ENCODE measurements at regions not wholly inside any gene's neighbourhood (a gene's known extent, or its start where the extent isn't known, plus 50 kb on each side); places are given as distances from the start of the nearest gene placed in this dataset.
"Not testable (repeated sequence)": the region's sequence is repeated elsewhere in the genome, so short reads cannot be mapped to it uniquely, and the experiment has no call there.

DNA sequence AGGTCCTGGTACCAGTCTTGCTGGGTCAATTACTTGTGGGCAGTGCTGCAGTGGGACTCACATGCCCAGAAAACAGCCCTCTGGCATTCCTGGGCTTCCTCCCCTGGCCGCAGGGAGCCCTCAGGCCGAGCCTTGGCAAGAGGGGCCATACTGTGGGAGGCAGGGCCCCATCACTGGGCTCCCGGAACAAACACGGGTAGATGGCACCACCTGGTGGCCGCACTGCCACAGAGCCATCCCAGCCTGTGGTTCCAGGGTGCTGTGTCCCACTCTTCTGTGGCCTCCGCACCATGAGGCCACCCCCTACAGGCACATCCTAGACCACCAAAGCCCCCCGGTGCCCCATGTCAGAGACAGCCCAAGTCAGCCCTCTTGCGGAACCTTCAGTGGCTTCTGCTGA is 123.3 kb upstream of the ZSCAN2 start:
- H3K4me3 ChIP-seq (ENCODE audit: low read depth, low read length); DNase-seq (ENCODE audit: low read depth): not testable (repeated sequence)

- H3K4me3 ChIP-seq (ENCODE audit: low read depth, low read length): not testable (repeated sequence)
Observed at GRCh38 chr15:84480174-84480681, 120.6 kb upstream of the ZSCAN2 start.

DNA sequence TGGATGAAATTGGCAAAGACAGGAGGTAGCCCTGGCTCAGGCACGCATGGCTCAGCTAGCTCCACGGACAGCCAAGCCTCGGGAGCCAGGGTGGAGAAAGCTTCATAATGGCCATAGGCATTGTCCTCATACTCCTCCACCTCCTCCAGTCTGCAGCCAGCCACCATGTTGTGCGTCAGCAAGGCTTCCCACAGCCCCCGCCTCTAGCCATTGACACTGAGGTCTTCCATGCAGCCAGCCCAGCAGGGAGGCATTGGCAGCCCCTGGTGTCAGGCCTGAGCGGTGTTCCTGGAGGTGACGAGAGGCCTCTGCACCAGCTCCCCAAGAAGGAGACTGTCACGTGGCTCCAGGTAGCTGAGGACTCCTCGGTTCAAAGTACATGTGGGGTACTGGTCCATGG is 117.0 kb upstream of the ZSCAN2 start:
- not testable (repeated sequence) for DNase-seq (ENCODE audit: low read depth); H3K4me3 ChIP-seq (ENCODE audit: low read depth, low read length)

More at GRCh38 chr15:84480174-84480681, 120.6 kb upstream of the ZSCAN2 start:
- DNase-seq (ENCODE audit: low read depth): not testable (repeated sequence)

- not testable (repeated sequence) for DNase-seq (ENCODE audit: low read depth)
- H3K4me3 ChIP-seq (ENCODE audit: low read depth, low read length): peak overlapping the region; percentile 35
Observed at GRCh38 chr15:84500165-84500889, 100.5 kb upstream of the ZSCAN2 start.

DNA sequence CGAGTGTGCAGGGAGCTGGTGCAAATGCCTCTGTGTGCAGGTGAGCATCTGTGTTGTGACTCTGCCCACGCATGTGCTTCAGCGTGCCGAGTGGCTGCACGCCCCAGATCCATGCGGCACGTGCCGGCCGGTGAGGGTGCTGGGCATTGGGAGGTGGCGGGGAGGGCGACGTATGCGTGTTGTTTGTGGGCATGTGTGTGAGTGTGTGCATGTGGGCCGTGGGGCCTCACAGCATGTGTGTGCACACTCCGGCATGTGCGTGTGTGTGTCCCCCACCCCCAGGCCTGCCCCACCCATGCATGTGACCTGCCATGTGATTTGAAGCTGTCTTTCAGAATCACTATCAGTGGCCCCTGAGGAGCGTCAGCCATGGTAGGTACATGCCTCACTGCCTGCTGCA is 97.7 kb upstream of the ZSCAN2 start:
- not testable (repeated sequence) for H3K4me3 ChIP-seq (ENCODE audit: low read depth, low read length); DNase-seq (ENCODE audit: low read depth)

- not testable (repeated sequence) for H3K4me3 ChIP-seq (ENCODE audit: low read depth, low read length); DNase-seq (ENCODE audit: low read depth)
Observed at GRCh38 chr15:84505552-84505951, 95.3 kb upstream of the ZSCAN2 start.

DNA sequence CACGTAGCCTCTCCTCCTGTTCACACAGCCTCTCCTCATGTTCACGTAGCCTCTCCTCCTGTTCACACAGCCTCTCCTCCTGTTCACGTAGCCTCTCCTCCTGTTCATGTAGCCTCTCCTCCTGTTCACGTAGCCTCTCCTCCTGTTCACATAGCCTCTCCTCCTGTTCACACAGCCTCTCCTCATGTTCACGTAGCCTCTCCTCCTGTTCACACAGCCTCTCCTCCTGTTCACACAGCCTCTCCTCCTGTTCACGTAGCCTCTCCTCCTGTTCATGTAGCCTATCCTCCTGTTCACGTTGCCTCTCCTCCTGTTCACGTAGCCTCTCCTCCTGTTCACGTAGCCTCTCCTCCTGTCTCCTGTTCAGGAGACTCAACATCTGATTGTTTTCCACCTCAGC is 88.5 kb upstream of the ZSCAN2 start:
- H3K4me3 ChIP-seq (ENCODE audit: low read depth, low read length): not testable (repeated sequence)

GRCh38 chr15:84516773-84517172 is 84.0 kb upstream of the ZSCAN2 start:
- DNase-seq (ENCODE audit: low read depth); H3K4me3 ChIP-seq (ENCODE audit: low read depth, low read length): not testable (repeated sequence)

More for the DNA sequence above, 88.5 kb upstream of the ZSCAN2 start:
- DNase-seq (ENCODE audit: low read depth): not testable (repeated sequence)

GRCh38 chr15:84525491-84526344 is 75.1 kb upstream of the ZSCAN2 start:
- not testable (repeated sequence) for DNase-seq (ENCODE audit: low read depth); H3K4me3 ChIP-seq (ENCODE audit: low read depth, low read length)

DNA sequence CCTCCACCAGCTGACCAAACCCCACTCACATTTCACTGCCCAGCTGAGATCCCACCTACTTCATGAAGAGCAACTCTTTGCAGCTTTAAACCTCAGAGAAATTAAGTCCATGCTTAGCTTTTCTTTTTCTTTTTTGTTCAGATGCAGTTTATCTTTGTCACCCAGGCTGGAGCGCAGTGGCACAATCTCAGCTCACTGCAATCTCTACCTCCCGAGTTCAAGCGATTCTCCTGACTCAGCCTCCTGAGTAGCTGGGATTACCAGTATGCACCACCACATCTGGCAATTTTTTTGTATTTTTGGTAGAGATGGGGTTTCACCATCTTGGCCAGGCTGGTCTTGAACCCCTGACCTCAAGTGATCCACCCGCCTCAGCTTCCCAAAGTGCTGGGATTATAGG is 70.1 kb upstream of the ZSCAN2 start:
- H3K4me3 ChIP-seq (ENCODE audit: low read depth, low read length); DNase-seq (ENCODE audit: low read depth): not testable (repeated sequence)

DNA sequence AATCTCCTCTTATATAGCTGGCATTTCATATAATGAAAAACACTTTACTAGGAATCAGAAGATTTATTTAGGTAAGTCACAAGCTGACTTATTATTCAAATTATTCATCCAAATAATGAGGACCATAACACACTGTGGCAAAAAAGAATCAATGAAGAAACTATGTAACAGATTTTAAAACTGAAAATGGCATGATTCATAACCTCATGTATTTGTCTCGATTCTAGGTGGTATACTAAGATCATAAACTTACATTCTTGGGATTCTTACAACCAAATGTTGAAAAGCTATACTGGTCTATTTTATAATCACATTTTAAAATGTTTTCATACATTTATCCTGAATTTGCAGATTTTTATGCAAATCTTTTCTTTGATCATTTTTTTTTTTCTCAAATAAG is 69.6 kb upstream of the ZSCAN2 start:
- H3K4me3 ChIP-seq (ENCODE audit: low read depth, low read length): not testable (repeated sequence)

DNA sequence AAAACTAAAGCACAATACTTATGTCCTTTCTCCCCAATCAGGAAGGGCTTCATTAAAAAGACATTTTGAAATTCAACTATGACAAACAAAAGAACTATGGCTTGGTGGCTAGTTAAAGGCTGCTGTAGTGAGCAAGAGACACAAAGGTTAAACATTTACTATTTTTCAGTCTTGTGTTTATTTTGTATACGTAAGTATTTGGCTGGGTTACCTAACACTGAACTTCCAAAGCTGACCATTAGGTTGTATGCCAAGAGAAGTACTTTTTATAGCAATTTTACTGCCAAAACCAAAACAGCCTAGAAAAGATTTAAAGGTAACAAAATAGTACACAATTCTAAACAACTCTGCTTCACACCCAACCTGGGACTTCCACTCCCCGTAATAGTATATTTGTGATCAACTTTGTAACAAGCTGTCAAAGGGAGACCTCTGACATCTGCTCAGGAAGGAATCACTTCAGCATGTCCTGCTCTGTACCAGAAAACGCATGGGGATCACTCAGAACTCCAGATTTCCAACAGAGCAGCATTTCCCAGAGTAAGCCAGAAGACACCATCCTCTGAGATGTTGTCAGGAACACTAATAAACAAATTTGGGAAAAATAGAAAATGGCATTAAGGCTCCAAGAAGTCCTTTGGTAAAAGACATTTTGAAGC is 69.0 kb upstream of the ZSCAN2 start:
- DNase-seq (ENCODE audit: low read depth): peak; percentile 56

More for the DNA sequence above, 69.6 kb upstream of the ZSCAN2 start:
- DNase-seq (ENCODE audit: low read depth): not testable (repeated sequence)

DNA sequence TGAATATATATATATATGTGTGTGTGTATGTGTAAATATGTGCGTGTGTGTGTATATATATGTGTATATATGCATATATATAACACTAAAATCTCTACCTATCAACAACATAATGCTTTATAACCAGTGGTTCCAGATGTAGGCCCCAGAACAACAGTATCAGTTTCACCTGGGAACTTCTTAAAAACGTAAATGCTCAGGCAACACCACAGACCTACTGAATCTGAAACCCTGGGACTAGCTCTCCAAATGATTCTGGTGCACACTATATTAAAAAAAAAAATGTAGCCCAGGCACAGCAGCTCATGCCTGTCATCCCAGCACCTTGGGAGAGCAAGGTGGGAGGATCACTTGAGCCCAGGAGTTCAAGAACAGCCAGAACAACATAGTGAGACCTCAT is 67.1 kb upstream of the ZSCAN2 start:
- H3K4me3 ChIP-seq (ENCODE audit: low read depth, low read length); DNase-seq (ENCODE audit: low read depth): not testable (repeated sequence)

More for the DNA sequence above, 69.0 kb upstream of the ZSCAN2 start:
- not testable (repeated sequence) for H3K4me3 ChIP-seq (ENCODE audit: low read depth, low read length)

DNA sequence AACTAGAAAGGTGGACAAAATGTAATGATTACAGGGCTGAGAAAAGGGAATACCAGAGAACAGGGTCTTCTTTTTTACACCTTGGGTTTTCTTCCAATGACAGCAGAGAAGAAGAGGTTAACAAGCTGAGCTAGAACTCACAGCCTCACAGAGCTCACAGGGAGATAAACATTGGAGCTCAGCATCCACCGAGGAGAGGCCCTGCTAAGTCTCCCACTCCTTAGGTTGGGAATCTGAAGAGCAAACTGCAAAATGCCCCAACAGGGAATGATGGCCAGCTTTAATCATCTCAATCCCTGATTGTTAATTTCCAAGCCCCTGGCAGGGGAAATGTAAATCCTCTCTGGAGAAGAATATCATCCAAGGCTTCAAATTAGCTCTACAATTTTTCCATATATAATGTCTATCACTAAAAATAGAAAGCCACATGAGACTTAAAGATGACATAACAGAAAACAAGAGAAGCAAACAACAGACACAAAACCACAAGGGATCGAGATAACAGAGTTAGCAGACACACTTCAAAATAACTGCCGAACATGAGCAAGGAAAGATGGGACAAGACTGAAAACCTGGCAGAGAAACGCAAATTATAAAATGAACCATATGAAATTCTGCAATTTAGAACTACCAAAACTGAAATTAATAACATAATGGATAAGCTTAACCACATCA is 66.1 kb upstream of the ZSCAN2 start:
- not testable (repeated sequence) for H3K4me3 ChIP-seq (ENCODE audit: low read depth, low read length); DNase-seq (ENCODE audit: low read depth)

GRCh38 chr15:84536181-84536580 is 64.6 kb upstream of the ZSCAN2 start:
- H3K4me3 ChIP-seq (ENCODE audit: low read depth, low read length); DNase-seq (ENCODE audit: low read depth): not testable (repeated sequence)

- DNase-seq (ENCODE audit: low read depth); H3K4me3 ChIP-seq (ENCODE audit: low read depth, low read length): not testable (repeated sequence)
Observed at GRCh38 chr15:84544586-84544985, 56.2 kb upstream of the ZSCAN2 start.

DNA sequence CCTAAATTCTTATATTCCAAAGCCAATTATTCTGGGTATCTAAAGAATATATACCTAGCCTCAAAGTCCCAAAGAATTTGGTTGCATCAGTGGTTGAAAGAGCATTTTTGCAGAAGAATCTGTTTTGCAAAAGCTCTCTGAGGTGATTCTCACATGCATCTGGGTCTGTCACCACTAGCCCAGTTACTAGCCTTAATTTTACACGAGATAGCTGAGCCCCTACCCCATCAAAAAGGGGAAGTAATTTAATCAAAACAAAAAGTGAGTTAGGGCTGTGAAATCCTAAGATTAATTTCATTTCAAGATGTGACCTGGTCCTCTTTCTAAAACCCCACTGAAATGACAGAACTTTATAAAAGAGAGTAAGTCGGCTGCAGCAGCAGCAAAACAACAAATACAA is 53.7 kb upstream of the ZSCAN2 start:
- not testable (repeated sequence) for H3K4me3 ChIP-seq (ENCODE audit: low read depth, low read length); DNase-seq (ENCODE audit: low read depth)

GRCh38 chr15:84550503-84550902 is 50.3 kb upstream of the ZSCAN2 start:
- DNase-seq (ENCODE audit: low read depth); H3K4me3 ChIP-seq (ENCODE audit: low read depth, low read length): not testable (repeated sequence)

Measured in epithelial cell of proximal tubule (primary cell).